ENCODE measurements at regions not wholly inside any gene's neighbourhood (a gene's known extent, or its start where the extent isn't known, plus 50 kb on each side); places are given as distances from the start of the nearest gene placed in this dataset.

DNA sequence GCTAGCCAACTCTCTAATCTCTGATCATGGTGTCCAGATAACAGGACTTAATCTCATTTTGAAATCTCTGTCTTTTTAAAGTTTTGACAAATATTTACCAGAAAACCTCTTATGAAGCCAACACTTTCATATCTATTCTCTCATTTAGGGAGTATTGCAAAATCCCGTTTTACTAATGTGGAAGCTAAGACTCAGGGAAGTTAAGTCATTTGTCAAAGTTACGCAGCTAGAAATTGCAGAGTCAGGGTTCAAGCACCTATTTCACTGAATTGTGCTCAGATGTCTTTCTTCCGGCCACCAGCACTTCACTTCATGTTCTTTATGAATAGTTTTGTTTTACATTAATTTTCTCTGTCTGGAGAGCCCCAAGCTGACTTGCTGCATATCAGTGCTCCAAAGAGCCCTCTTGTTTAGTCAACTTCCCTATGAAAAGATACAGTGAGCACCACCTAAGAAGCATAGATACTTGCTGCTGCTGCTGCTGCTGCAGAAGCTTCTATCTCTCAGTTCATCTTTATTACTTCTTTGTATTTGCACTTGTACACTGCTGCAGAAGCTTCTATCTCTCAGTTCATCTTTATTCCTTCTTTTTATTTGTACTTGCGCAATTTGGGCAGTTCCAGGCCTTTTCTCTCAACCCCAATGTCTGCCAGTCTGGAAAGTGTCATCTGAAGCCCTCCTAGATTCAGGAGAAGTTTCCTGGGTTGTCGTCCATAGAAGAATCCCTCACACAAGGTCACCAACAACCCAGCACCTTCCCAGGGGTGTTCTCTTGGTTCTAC, 329.7 kb downstream of the MAFB start:
- no peak for DNase-seq

- no peak for DNase-seq
These were observed 334.2 kb downstream of the MAFB start for GRCh38 chr20:40354880-40355279.

DNA sequence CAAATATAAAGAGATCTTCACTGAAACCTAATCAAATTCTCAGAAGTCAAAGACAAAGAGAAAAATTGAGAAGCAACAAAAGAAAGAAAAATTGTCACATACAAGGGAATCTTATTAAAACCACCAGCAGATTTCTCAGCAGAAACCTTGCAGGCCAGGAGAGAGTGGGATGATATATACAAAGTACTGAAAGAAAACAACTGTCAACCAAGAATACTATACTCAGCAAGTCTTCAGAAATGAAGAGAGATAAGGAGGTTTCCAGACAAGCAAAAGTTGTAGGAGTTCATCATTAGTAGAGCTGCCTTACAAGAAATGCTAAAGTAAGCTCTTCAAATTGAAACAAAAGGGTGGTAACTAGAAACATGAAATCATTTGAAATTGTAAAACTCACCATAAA, 345.6 kb downstream of the MAFB start:
- DNase-seq = no peak

GRCh38 chr20:40341561-40341960, 347.5 kb downstream of the MAFB start:
- DNase-seq = no peak

DNA sequence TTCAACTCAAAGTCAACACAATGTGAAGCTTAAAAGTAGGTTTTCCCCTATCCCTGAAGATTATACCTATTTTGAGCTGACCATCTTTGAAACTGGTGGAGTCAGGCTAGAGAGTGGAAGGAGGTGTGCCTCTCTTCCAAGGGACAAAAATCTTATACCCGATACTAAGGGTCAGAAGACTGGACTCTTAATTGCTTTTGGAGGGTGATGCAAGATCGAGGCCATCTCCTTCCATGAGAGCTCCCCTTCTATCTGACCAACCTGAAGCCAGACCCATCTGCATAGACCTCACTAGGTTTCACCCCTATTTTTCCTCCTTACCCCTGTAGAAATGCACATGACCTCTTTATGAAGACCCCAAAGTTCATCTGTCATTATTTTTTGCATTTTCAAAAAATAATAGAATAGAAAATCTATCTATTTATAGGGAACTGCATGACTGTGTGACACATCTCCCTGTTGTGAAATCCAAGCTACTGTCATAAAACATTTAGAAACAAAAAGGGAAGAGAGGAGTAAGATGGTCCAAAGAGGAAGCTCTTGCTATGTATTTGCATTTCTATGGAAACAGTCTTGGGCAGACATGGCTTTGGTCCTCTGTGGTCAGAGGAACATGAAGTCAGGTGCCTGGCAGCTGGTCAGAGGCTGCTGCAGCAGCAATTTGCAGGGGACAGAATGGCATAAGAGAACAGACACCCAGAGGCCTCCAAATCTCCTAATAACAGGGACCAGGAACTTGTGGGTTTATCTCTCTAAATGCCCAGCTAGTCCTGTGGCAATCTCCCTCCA, 349.2 kb downstream of the MAFB start:
- no peak for DNase-seq

DNA sequence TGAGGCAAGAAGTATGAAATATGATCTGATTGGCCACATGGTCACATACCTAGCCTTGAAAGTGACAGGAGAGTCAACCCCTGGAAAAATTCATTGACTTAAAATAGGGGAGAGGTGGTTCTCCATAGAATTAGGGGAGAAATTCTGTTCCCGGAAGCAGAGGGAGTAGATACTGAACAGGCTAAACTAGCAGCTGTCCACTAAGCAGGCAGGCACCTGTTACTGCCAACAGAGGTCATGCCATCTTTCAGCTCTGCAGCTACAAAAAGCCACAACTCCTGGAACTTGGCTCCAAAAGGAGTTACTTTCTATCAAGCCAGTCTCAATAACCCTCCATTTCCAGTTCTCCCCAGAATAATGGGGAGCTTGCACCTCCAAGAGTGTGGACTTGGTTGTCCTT, 352.5 kb downstream of the MAFB start:
- DNase-seq = no peak

DNA sequence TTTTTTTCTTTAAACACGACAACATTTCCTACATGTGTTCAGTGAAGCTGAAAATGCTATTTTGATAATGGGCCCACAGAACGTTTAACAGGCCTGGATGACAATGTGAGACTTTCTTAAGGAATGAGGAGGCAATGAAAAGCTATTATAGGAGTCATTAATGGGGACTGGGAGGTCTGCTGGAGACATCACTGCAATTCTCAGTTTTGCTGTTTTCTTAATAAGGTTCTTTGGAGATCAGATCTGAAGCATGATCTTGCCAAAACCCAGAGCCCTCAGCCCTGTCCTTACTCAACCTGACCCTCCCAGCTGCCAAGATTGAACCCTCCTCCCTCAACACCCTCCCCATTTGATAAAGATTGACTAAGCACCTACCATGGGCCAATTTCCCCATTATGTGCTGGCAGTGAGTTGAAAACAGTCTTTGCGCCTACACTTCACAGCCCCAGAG, 353.1 kb downstream of the MAFB start:
- DNase-seq = peak; percentile 18

- DNase-seq = peak; percentile 18
These were observed 353.6 kb downstream of the MAFB start for GRCh38 chr20:40335437-40335836.

GRCh38 chr20:40333591-40333990, 355.4 kb downstream of the MAFB start:
- DNase-seq = no peak

DNA sequence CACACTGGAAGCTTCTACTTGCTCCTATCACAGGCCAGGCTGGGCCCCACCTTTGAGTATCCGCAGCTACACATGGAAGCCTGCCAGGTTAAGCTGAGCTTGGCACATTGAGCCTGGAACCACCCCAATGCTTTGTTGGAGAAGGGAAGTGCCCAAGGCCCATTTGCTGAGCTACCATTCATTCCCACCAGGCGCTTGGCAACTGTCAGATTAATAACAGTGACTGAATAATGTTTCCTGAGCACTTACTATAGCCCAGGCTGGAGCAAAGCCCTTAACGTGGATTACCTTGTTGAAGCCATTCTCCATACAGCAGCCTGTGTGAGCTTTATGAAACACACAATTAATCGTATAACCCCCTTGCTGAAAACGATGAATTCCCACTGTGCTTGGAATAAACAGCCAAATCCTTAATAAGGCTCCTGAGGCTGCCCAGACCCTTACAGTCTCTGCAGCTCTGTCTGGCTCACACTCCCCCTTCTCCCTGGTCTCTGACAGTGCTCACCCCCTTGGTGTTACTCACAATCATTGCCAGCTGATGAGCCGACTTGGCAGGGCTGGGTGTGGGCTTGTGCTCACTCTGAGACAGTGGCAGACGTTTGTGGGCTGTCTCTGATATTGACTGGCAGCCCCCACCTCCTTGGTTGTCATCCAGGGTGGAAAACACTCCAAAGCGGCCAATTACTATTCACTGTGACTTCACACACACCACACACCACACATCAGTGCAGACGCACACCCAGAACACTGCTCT, 357.1 kb downstream of the MAFB start:
- no peak for DNase-seq

DNA sequence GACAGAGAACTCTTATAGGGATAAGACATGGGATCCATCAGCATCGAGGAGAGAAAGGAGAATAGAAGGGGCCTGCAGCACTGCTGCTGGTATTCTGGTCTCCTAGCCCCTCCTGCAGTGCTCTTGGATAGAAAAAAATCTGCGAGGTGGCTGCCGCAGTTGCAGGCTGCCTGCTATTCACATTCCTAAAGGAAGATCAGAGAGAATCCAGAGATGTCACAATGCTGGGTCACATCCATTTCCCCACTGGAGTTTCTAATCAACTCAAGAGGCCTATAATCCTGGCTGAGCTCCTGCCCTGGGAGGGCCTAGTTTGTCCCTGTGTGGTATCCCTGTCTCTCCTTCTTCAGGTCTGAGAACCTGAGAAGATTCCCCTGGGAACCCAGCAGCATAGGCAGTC, 357.8 kb downstream of the MAFB start:
- DNase-seq = no peak

DNA sequence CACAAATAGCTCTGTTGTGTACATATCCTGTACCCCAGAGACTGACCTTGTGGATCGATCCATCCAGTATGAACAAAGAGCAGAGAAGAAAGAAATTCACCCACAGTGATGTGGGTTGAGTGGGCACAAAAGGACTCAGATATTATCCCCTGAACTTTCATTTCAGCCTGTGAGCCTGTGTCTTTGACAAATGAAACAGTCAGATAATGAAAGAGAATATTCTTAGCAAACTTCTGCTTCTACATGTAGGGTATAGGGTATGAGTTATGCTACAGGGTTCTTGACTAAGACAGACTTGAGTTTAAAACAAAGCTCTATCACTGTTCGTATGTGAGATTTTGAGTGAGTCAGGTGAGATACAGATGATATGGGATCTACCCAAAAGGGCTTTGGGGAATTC, 359.7 kb downstream of the MAFB start:
- no peak for DNase-seq

GRCh38 chr20:40326784-40327183, 362.3 kb downstream of the MAFB start:
- no peak for DNase-seq

GRCh38 chr20:40325006-40325568, 363.9 kb downstream of the MAFB start:
- DNase-seq = no peak

GRCh38 chr20:40323361-40323794, 365.7 kb downstream of the MAFB start:
- peak; percentile 21 for DNase-seq

DNA sequence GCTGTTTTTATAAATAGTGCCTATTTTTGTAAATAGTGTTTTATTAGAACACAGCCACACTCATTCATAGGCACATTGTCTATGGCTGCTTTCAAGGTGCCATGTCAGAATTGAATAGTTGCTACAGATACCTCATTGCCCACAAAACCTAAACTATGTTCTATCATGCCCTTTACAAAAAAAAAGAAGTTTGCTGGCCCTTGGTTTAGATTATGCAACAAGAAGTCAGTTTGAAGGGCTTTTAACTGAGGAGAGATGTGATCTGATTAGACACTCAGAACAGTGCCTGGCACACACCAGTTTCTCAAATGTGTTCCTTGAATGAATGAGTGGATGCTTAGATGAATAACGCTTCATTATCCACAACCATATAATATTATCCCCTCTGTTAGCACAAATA, 366.1 kb downstream of the MAFB start:
- DNase-seq = no peak

- DNase-seq = no peak
These were observed 368.5 kb downstream of the MAFB start for GRCh38 chr20:40320517-40321011.

DNA sequence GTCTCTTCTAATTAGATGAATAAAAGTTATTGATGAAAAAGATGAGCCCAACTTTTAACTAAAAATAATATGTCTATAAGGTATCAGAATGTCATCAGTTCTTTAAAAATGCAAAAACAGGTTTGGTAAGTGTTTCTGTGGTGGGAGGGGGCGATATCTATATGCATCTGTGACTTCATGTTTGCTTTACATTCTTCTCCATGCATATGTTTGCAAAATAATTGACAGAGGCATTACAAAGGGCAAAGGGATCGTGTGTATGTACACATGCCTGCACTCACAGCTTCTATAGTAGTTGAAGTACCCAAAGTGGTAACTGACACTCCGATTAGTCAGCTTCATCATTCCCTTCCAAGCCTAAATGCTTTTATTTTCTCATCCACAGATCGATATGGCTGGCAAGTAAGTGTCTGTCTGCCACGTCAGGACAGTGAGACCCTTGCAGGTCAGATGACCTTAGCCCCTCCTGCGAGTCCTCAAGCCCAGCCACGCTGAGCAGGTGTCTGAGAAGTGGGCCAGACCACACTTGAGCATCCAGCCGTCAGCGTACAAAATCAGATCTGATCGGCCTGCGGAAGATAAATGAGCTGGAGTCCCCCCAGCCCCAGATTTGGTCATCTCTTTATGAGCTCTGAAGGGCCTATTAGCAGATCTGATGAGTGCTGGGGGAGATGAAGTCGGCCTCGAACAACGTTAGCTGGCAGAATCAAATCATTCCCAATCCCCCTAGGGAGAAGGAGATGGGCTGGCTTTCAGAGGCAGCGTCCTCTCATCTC, 369.1 kb downstream of the MAFB start:
- DNase-seq = peak; percentile 59

DNA sequence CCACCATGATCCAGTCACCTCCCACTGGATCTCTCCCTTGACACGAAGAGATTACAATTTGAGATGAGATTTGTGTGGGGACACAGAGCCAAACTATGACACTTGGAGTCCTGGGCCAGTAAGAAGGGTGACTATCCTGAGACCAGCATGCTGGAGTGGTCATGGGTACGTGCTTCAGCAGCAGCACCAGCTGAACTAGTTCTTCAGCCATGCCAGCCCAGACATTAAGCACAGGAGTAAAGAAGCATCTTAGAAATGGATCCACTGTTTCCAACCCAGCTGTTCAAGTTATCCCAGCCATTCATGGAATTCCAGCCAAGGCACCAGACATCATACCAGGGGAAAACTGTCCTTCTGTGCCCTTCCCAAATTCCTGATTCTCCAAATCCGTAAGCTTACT, 370.0 kb downstream of the MAFB start:
- no peak for DNase-seq

- DNase-seq = no peak
These were observed 371.8 kb downstream of the MAFB start for GRCh38 chr20:40317156-40317790.

- DNase-seq = no peak
These were observed 374.8 kb downstream of the MAFB start for GRCh38 chr20:40314278-40314677.

- DNase-seq = no peak
These were observed 375.3 kb downstream of the MAFB start for GRCh38 chr20:40313730-40314129.

Data from retina (tissue), 1 donor.